ENCODE measurements at regions not wholly inside any gene's neighbourhood (a gene's known extent, or its start where the extent isn't known, plus 50 kb on each side); places are given as distances from the start of the nearest gene placed in this dataset.

DNA sequence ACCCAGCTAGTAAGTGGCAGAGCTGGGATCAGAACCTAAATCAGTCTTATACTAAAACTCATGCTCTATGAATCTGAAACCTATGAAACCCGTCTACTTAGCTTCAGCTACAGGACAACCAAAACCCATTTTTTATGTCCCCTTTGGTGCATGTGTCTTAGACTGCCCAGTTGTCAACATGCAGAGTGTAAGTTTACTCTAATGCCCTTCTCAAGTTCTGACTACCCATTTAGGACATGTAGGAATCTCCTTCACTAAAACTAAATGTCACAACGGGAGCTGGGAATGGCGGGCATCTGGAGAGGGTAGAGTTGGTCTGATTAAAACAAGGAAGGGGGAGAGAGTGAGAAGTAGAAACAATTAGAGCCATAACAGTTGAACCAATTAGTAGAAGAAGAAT is 167.9 kb upstream of the UBASH3B start:
- POLR2A ChIA-PET: no interaction called here
- intact Hi-C loops (cut with micrococcal nuclease): no loop called here
- RAD21 ChIA-PET (ENCODE audit: low non-redundant PET in 1 of 2, low total read pairs in 2 of 2, uncharacterized antibody in 2 of 2, unreplicated experiment in 2 of 2): no interaction called here
- Histone ChIP-seq H3K9me3 (ENCODE audit: control insufficient read depth in 1 of 2, insufficient read depth in 1 of 2, low read depth in 1 of 2, low read length in 2 of 2) (peaks cover 0 to 2% of the 10 kb centered on the region in 2 experiments; a peak in 1 of 4 replicates), H3K36me3 (ENCODE audit: control insufficient read depth in 1 of 2, insufficient read depth in 2 of 2, low read length in 2 of 2) (no peaks in the 10 kb centered on the region), H3K9me2 (ENCODE audit: insufficient read depth) (no peaks in the 10 kb centered on the region), H4K20me1 (ENCODE audit: insufficient read depth) (no peaks in the 10 kb centered on the region), H3K4me1 (ENCODE audit: control insufficient read depth in 1 of 2, insufficient read depth in 2 of 2, low read length in 2 of 2) (no peaks in the 10 kb centered on the region), H3K79me2 (ENCODE audit: insufficient read depth, low read length) (no peaks in the 10 kb centered on the region), H3K9ac (ENCODE audit: low read length) (no peak overlapping the region), H3K27ac (ENCODE audit: low read depth, low read length) (no peak overlapping the region), H3K27me3 (ENCODE audit: insufficient read depth, low read length) (no peaks in the 10 kb centered on the region), H3K4me3 (replicated peaks in 1 of 2; ENCODE audit: low read depth in 1 of 2, low read length in 2 of 2) (no peak overlapping the region), H2AFZ (ENCODE audit: low read depth, low read length, poor library complexity, severe bottlenecking) (no peak overlapping the region), H3K4me2 (ENCODE audit: low read length) (no peak overlapping the region)
- BruUV-seq (replicated peaks): no TSS peak
- no peak for DNase-seq (ENCODE audit: low read depth, low spot score)
- no peak for ATAC-seq
- no peak for TF ChIP-seq SRF (IDR thresholded peaks at IDR 0.05; ENCODE audit: low read depth)
- CTCF ChIA-PET: no interaction called here

DNA sequence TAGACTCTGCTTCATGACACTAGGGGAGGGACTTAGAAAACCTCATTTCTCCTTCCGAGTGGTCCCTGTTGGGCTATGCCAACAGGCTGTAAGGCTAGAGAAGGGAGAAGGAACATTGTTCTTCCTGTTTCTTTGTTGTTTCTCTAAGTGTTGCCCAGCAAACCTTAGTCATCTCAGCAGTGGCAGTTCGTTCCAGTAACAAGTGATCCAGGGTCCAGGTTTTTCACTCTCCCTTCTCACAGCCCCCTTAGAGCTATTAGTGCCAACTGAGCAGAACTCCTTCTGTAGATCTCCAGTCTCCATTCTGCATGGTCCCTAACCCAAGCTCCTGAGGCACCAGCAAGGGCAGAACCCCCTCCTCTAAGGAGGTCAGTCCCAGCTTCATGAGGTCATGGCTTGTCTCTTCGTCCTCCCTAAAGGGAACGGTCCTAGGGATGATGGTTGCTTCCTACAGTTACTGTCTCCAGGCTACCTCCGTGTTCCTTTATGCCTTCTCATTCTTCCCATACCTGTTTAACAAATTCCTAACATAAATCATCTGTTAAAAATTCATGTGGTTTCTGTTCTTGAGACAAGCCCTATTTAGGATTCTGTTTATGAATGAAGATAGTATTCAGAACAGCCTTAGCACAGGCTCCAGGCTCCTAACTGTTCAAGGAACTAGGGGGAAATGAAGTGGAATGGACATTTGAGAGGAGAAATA is 168.6 kb upstream of the UBASH3B start:
- peak; percentile 6 for DNase-seq (ENCODE audit: low read depth, low spot score)
- intact Hi-C loops (cut with micrococcal nuclease): no loop called here
- Histone ChIP-seq H3K4me1 (ENCODE audit: control insufficient read depth in 1 of 2, insufficient read depth in 2 of 2, low read length in 2 of 2) (no peaks in the 10 kb centered on the region), H3K9me3 (ENCODE audit: control insufficient read depth in 1 of 2, insufficient read depth in 1 of 2, low read depth in 1 of 2, low read length in 2 of 2) (peaks cover 0 to 2% of the 10 kb centered on the region in 2 experiments; a peak in 1 of 4 replicates), H3K4me3 (replicated peaks in 1 of 2; ENCODE audit: low read depth in 1 of 2, low read length in 2 of 2) (no peak overlapping the region), H3K9ac (ENCODE audit: low read length) (no peak overlapping the region), H3K4me2 (ENCODE audit: low read length) (no peak overlapping the region), H3K27me3 (ENCODE audit: insufficient read depth, low read length) (no peaks in the 10 kb centered on the region), H4K20me1 (ENCODE audit: insufficient read depth) (no peaks in the 10 kb centered on the region), H2AFZ (ENCODE audit: low read depth, low read length, poor library complexity, severe bottlenecking) (no peak overlapping the region), H3K36me3 (ENCODE audit: control insufficient read depth in 1 of 2, insufficient read depth in 2 of 2, low read length in 2 of 2) (no peaks in the 10 kb centered on the region), H3K9me2 (ENCODE audit: insufficient read depth) (no peaks in the 10 kb centered on the region), H3K27ac (ENCODE audit: low read depth, low read length) (no peak overlapping the region), H3K79me2 (ENCODE audit: insufficient read depth, low read length) (no peaks in the 10 kb centered on the region)
- TF ChIP-seq, protein P1, sequence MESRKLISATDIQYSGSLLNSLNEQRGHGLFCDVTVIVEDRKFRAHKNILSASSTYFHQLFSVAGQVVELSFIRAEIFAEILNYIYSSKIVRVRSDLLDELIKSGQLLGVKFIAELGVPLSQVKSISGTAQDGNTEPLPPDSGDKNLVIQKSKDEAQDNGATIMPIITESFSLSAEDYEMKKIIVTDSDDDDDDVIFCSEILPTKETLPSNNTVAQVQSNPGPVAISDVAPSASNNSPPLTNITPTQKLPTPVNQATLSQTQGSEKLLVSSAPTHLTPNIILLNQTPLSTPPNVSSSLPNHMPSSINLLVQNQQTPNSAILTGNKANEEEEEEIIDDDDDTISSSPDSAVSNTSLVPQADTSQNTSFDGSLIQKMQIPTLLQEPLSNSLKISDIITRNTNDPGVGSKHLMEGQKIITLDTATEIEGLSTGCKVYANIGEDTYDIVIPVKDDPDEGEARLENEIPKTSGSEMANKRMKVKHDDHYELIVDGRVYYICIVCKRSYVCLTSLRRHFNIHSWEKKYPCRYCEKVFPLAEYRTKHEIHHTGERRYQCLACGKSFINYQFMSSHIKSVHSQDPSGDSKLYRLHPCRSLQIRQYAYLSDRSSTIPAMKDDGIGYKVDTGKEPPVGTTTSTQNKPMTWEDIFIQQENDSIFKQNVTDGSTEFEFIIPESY (IDR thresholded peaks at IDR 0.05; ENCODE audit: extremely low read depth, insufficient replicate concordance, low read length): no peak
- TF ChIP-seq EGR1 (IDR thresholded peaks at IDR 0.05; ENCODE audit: low read depth) (no peak), ELF1 (IDR thresholded peaks at IDR 0.05; ENCODE audit: borderline replicate concordance, low read depth) (no peak), EZH2 (IDR thresholded peaks at IDR 0.05) (no peak), POLR2AphosphoS5 (IDR thresholded peaks at IDR 0.05; ENCODE audit: low read depth, low read length) (no peak), CEBPB (IDR thresholded peaks at IDR 0.05; ENCODE audit: low read depth) (no peak), POLR2A (IDR thresholded peaks at IDR 0.05; ENCODE audit: borderline replicate concordance, extremely low read depth, insufficient read depth, insufficient read length) (no peak), YY1 (IDR thresholded peaks at IDR 0.05; ENCODE audit: extremely low read depth, insufficient replicate concordance, low read depth, low read length) (no peak), RAD21 (IDR thresholded peaks at IDR 0.05; ENCODE audit: low read depth) (no peak), JUND (IDR thresholded peaks at IDR 0.05) (no peak), ZNF274 (IDR thresholded peaks at IDR 0.05; ENCODE audit: low read depth, low read length) (no peak), SRF (IDR thresholded peaks at IDR 0.05; ENCODE audit: low read depth) (no peak)
- TF ChIP-seq, protein P2, sequence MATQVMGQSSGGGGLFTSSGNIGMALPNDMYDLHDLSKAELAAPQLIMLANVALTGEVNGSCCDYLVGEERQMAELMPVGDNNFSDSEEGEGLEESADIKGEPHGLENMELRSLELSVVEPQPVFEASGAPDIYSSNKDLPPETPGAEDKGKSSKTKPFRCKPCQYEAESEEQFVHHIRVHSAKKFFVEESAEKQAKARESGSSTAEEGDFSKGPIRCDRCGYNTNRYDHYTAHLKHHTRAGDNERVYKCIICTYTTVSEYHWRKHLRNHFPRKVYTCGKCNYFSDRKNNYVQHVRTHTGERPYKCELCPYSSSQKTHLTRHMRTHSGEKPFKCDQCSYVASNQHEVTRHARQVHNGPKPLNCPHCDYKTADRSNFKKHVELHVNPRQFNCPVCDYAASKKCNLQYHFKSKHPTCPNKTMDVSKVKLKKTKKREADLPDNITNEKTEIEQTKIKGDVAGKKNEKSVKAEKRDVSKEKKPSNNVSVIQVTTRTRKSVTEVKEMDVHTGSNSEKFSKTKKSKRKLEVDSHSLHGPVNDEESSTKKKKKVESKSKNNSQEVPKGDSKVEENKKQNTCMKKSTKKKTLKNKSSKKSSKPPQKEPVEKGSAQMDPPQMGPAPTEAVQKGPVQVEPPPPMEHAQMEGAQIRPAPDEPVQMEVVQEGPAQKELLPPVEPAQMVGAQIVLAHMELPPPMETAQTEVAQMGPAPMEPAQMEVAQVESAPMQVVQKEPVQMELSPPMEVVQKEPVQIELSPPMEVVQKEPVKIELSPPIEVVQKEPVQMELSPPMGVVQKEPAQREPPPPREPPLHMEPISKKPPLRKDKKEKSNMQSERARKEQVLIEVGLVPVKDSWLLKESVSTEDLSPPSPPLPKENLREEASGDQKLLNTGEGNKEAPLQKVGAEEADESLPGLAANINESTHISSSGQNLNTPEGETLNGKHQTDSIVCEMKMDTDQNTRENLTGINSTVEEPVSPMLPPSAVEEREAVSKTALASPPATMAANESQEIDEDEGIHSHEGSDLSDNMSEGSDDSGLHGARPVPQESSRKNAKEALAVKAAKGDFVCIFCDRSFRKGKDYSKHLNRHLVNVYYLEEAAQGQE (IDR thresholded peaks at IDR 0.05; ENCODE audit: low read depth): no peak
- TF ChIP-seq, protein P3, sequence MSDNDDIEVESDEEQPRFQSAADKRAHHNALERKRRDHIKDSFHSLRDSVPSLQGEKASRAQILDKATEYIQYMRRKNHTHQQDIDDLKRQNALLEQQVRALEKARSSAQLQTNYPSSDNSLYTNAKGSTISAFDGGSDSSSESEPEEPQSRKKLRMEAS (IDR thresholded peaks at IDR 0.05): no peak
- TF ChIP-seq, protein P4, sequence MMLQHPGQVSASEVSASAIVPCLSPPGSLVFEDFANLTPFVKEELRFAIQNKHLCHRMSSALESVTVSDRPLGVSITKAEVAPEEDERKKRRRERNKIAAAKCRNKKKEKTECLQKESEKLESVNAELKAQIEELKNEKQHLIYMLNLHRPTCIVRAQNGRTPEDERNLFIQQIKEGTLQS (IDR thresholded peaks at IDR 0.05): no peak
- CTCF ChIA-PET: no interaction called here
- POLR2A ChIA-PET: no interaction called here
- BruUV-seq (replicated peaks): no TSS peak
- ATAC-seq: peak; percentile 42; the same call in 1 of the 2 replicates
- RAD21 ChIA-PET (ENCODE audit: low non-redundant PET in 1 of 2, low total read pairs in 2 of 2, uncharacterized antibody in 2 of 2, unreplicated experiment in 2 of 2): no interaction called here

Measured in HCT116 (cell line).